GM23338 (cell line): ENCODE measurements at regions not wholly inside any gene's neighbourhood (a gene's known extent, or its start where the extent isn't known, plus 50 kb on each side); places are given as distances from the start of the nearest gene placed in this dataset.
A peak's percentile ranks its signal among the peaks of the same experiment; 100 is the strongest.

Experiments used
- CREB1 ChIP-seq: fragments of 250-450 bp; sonication (Bioruptor Pico); IDR thresholded peaks from 2 replicates; pipeline ENCODE4 v1.5.0; 2020; ENCODE audit warnings: low read depth, mild to moderate bottlenecking, moderate library complexity
- CTCF ChIP-seq, 2 experiments: fragments of 200-600 bp in 1 of 2; sonication (generic) in 1 of 2; conservative IDR thresholded peaks; 2 replicates each; pipeline versions ENCODE4 v1.5.1 to v1.6.1; 2016 to 2017; ENCODE audit warnings: antibody characterized with exemption in 2 of 2, low read depth in 2 of 2, mild to moderate bottlenecking in 2 of 2, moderate library complexity in 1 of 2
- EZH2phosphoT487 ChIP-seq: fragments of 200-600 bp; sonication (generic); IDR thresholded peaks from one replicate; pipeline ENCODE4 v1.8.1; 2018; ENCODE audit warnings: antibody characterized with exemption; ENCODE audit not compliant: unreplicated experiment
- NANOG ChIP-seq: IDR thresholded peaks from 2 replicates; pipeline ENCODE4 v1.6.1; 2016; ENCODE audit warnings: antibody characterized with exemption, borderline replicate concordance
- POLR2AphosphoS5 ChIP-seq: IDR thresholded peaks from 2 replicates; pipeline ENCODE4 v1.6.1; 2016; ENCODE audit warnings: antibody characterized with exemption, low read depth

- TF ChIP-seq CTCF (conservative IDR thresholded peaks at IDR 0.05; ENCODE audit: low read depth in 2 of 2) (peak in 1 of 2 experiments; percentile 18; a peak in 1 of 4 replicates), NANOG (no peak), EZH2phosphoT487 (no peak), CREB1 (no peak), POLR2AphosphoS5 (no peak)
These were observed 88.9 kb upstream of the FOXQ1 start for GRCh38 chr6:1222728-1223595.
